Activated CD4-positive, alpha-beta T cell treated with anti-CD3 and anti-CD28 coated beads, Interleukin-2, amount 10 ng/mL, durations not matched to agents 7 days and 5 days (primary cell): ENCODE measurements at regions not wholly inside any gene's neighbourhood (a gene's known extent, or its start where the extent isn't known, plus 50 kb on each side); places are given as distances from the start of the nearest gene placed in this dataset.

Experiments
- CTCF ChIA-PET: fragments of 350-600 bp; sonication (Branson Sonifier 250); formaldehyde crosslinking; loops from one replicate; lab custom pipeline; 2021; ENCODE audit warnings: antibody characterized with exemption; lab: Charles Lee
- POLR2A ChIA-PET: fragments of 350-600 bp; sonication (Branson Sonifier 250); formaldehyde crosslinking; loops from one replicate; lab custom pipeline; 2021; ENCODE audit warnings: antibody characterized with exemption; lab: Charles Lee
- DNase-seq: peaks from one replicate; pipeline ENCODE4 v3.0.0-alpha.2; 2020
- H3K27ac Mint-ChIP-seq: one replicate; pipeline ENCODE4 v1.8.0; 2021; ENCODE audit warnings: mild to moderate bottlenecking, moderate library complexity, mixed read lengths
- H3K27me3 Mint-ChIP-seq: one replicate; pipeline ENCODE4 v1.8.0; 2021; ENCODE audit warnings: mixed read lengths
- H3K36me3 Mint-ChIP-seq: one replicate; pipeline ENCODE4 v1.8.0; 2021; ENCODE audit warnings: low read depth, mixed read lengths
- H3K4me1 Mint-ChIP-seq: one replicate; pipeline ENCODE4 v1.8.0; 2021; ENCODE audit warnings: mixed read lengths
- H3K4me3 Mint-ChIP-seq: one replicate; pipeline ENCODE4 v1.8.0; 2021; ENCODE audit warnings: mild to moderate bottlenecking, moderate library complexity, mixed read lengths
- H3K9me3 Mint-ChIP-seq: one replicate; pipeline ENCODE4 v1.8.0; 2021; ENCODE audit warnings: mixed read lengths

GRCh38 chr4:100056701-100057100, 106.6 kb upstream of the H2AZ1 start:
- ChIA-PET POLR2A (no interaction called here), CTCF (interaction anchor here (1.2 kb wide), 1 partner anchor 15 kb away, joined by 3 read pairs; no protein-coding TSS in a partner anchor)
- Mint-ChIP-seq H3K4me3 (no peak overlapping the region), H3K27me3 (peaks cover 10% of the 10 kb centered on the region), H3K27ac (no peak overlapping the region), H3K4me1 (no peaks in the 10 kb centered on the region), H3K9me3 (no peaks in the 10 kb centered on the region), H3K36me3 (no peaks in the 10 kb centered on the region)
- no peak for DNase-seq

- ChIA-PET CTCF (interaction anchor here (0.7 kb wide), 1 partner anchor 102 kb away, joined by 3 read pairs; no protein-coding TSS in a partner anchor), POLR2A (no interaction called here)
- no peaks in the 10 kb centered on the region for H3K9me3 Mint-ChIP-seq
- no peaks in the 10 kb centered on the region for H3K36me3 Mint-ChIP-seq
- no peak overlapping the region for H3K27ac Mint-ChIP-seq
- peaks cover 12% of the 10 kb centered on the region for H3K27me3 Mint-ChIP-seq
- H3K4me1 Mint-ChIP-seq, result no peaks in the 10 kb centered on the region
- no peak for DNase-seq
- no peak overlapping the region for H3K4me3 Mint-ChIP-seq
Measured at GRCh38 chr4:100054071-100054470, 104.0 kb upstream of the H2AZ1 start.

- Mint-ChIP-seq H3K4me3 (no peak overlapping the region), H3K27ac (no peak overlapping the region), H3K9me3 (no peaks in the 10 kb centered on the region), H3K4me1 (no peaks in the 10 kb centered on the region), H3K36me3 (no peaks in the 10 kb centered on the region), H3K27me3 (peaks cover 8% of the 10 kb centered on the region)
- ChIA-PET CTCF (no interaction called here), POLR2A (no interaction called here)
- DNase-seq, result no peak
Measured at GRCh38 chr4:100049872-100050271, 99.8 kb upstream of the H2AZ1 start.

- POLR2A ChIA-PET, result no interaction called here
Measured at GRCh38 chr4:100042711-100043110, 92.6 kb upstream of the H2AZ1 start.

GRCh38 chr4:100042235-100042634, 92.2 kb upstream of the H2AZ1 start:
- no peak for DNase-seq
- H3K27ac Mint-ChIP-seq, result no peak overlapping the region
- H3K4me1 Mint-ChIP-seq, result no peaks in the 10 kb centered on the region
- no peaks in the 10 kb centered on the region for H3K36me3 Mint-ChIP-seq
- H3K27me3 Mint-ChIP-seq, result peaks cover 4% of the 10 kb centered on the region
- ChIA-PET CTCF (no interaction called here), POLR2A (no interaction called here)
- no peak overlapping the region for H3K4me3 Mint-ChIP-seq
- H3K9me3 Mint-ChIP-seq, result no peaks in the 10 kb centered on the region

More at GRCh38 chr4:100042711-100043110, 92.6 kb upstream of the H2AZ1 start:
- H3K27ac Mint-ChIP-seq, result no peak overlapping the region
- no peaks in the 10 kb centered on the region for H3K9me3 Mint-ChIP-seq
- CTCF ChIA-PET, result no interaction called here
- H3K27me3 Mint-ChIP-seq, result peaks cover 4% of the 10 kb centered on the region
- H3K36me3 Mint-ChIP-seq, result no peaks in the 10 kb centered on the region
- H3K4me3 Mint-ChIP-seq, result no peak overlapping the region
- no peak for DNase-seq
- no peaks in the 10 kb centered on the region for H3K4me1 Mint-ChIP-seq

- Mint-ChIP-seq H3K4me3 (no peak overlapping the region), H3K36me3 (no peaks in the 10 kb centered on the region), H3K27ac (no peak overlapping the region), H3K4me1 (no peaks in the 10 kb centered on the region), H3K9me3 (no peaks in the 10 kb centered on the region), H3K27me3 (peaks cover 4% of the 10 kb centered on the region)
- ChIA-PET CTCF (no interaction called here), POLR2A (no interaction called here)
- DNase-seq, result no peak
Measured at GRCh38 chr4:100041646-100042045, 91.6 kb upstream of the H2AZ1 start.

GRCh38 chr4:100034023-100034664, 84.1 kb upstream of the H2AZ1 start:
- no peak for DNase-seq
- Mint-ChIP-seq H3K9me3 (peaks cover 5% of the 10 kb centered on the region), H3K4me1 (no peaks in the 10 kb centered on the region), H3K4me3 (no peak overlapping the region), H3K27ac (no peak overlapping the region), H3K27me3 (no peaks in the 10 kb centered on the region), H3K36me3 (no peaks in the 10 kb centered on the region)
- CTCF ChIA-PET, result no interaction called here
- POLR2A ChIA-PET, result no interaction called here

GRCh38 chr4:100026066-100026465, 76.0 kb upstream of the H2AZ1 start:
- ChIA-PET CTCF (interaction anchor here (0.8 to 1.0 kb wide), 2 partner anchors 29 to 30 kb away, joined by 3 read pairs; no protein-coding TSS in a partner anchor), POLR2A (no interaction called here)
- H3K4me3 Mint-ChIP-seq, result no peak overlapping the region
- H3K36me3 Mint-ChIP-seq, result no peaks in the 10 kb centered on the region
- no peak overlapping the region for H3K27ac Mint-ChIP-seq
- peaks cover 4% of the 10 kb centered on the region for H3K9me3 Mint-ChIP-seq
- H3K27me3 Mint-ChIP-seq, result peaks cover 2% of the 10 kb centered on the region
- H3K4me1 Mint-ChIP-seq, result no peaks in the 10 kb centered on the region
- no peak for DNase-seq

GRCh38 chr4:100023800-100024199, 73.7 kb upstream of the H2AZ1 start:
- Mint-ChIP-seq H3K4me3 (no peak overlapping the region), H3K4me1 (no peaks in the 10 kb centered on the region), H3K9me3 (peaks cover 4% of the 10 kb centered on the region), H3K36me3 (no peaks in the 10 kb centered on the region), H3K27ac (no peak overlapping the region), H3K27me3 (peaks cover 2% of the 10 kb centered on the region)
- ChIA-PET POLR2A (no interaction called here), CTCF (interaction anchor here (0.6 kb wide), 1 partner anchor 56 kb away, joined by 3 read pairs; no protein-coding TSS in a partner anchor)
- no peak for DNase-seq

GRCh38 chr4:100022792-100023222, 72.7 kb upstream of the H2AZ1 start:
- Mint-ChIP-seq H3K27ac (no peak overlapping the region), H3K4me1 (no peaks in the 10 kb centered on the region), H3K9me3 (peaks cover 4% of the 10 kb centered on the region), H3K27me3 (peaks cover 4% of the 10 kb centered on the region), H3K36me3 (no peaks in the 10 kb centered on the region), H3K4me3 (no peak overlapping the region)
- CTCF ChIA-PET, result no interaction called here
- DNase-seq, result no peak
- POLR2A ChIA-PET, result no interaction called here

- no peak overlapping the region for H3K27ac Mint-ChIP-seq
- H3K36me3 Mint-ChIP-seq, result no peaks in the 10 kb centered on the region
- no peaks in the 10 kb centered on the region for H3K4me1 Mint-ChIP-seq
- POLR2A ChIA-PET, result no interaction called here
- H3K27me3 Mint-ChIP-seq, result peaks cover 4% of the 10 kb centered on the region
- H3K4me3 Mint-ChIP-seq, result no peak overlapping the region
- DNase-seq, result no peak
- CTCF ChIA-PET, result no interaction called here
- peaks cover 4% of the 10 kb centered on the region for H3K9me3 Mint-ChIP-seq
Measured at GRCh38 chr4:100019821-100020220, 69.7 kb upstream of the H2AZ1 start.

- H3K27ac Mint-ChIP-seq, result no peak overlapping the region
- peaks cover 2% of the 10 kb centered on the region for H3K27me3 Mint-ChIP-seq
- no peaks in the 10 kb centered on the region for H3K4me1 Mint-ChIP-seq
- no peaks in the 10 kb centered on the region for H3K36me3 Mint-ChIP-seq
- no peaks in the 10 kb centered on the region for H3K9me3 Mint-ChIP-seq
- ChIA-PET CTCF (interaction anchor here (1.4 kb wide), 1 partner anchor 8 kb away, joined by 3 read pairs; no protein-coding TSS in a partner anchor), POLR2A (no interaction called here)
- H3K4me3 Mint-ChIP-seq, result no peak overlapping the region
- no peak for DNase-seq
Measured at GRCh38 chr4:100017637-100018310, 67.7 kb upstream of the H2AZ1 start.

GRCh38 chr4:100016191-100016590, 66.1 kb upstream of the H2AZ1 start:
- CTCF ChIA-PET, result interaction anchor here (0.6 kb wide), 1 partner anchor 611 kb away, joined by 3 read pairs; no protein-coding TSS in a partner anchor
- H3K4me1 Mint-ChIP-seq, result no peaks in the 10 kb centered on the region
- no peaks in the 10 kb centered on the region for H3K9me3 Mint-ChIP-seq
- DNase-seq, result no peak
- H3K27ac Mint-ChIP-seq, result no peak overlapping the region
- no peak overlapping the region for H3K4me3 Mint-ChIP-seq
- H3K27me3 Mint-ChIP-seq, result peaks cover 2% of the 10 kb centered on the region
- no peaks in the 10 kb centered on the region for H3K36me3 Mint-ChIP-seq
- POLR2A ChIA-PET, result no interaction called here
